Keratinocyte (primary cell): ENCODE measurements at regions not wholly inside any gene's neighbourhood (a gene's known extent, or its start where the extent isn't known, plus 50 kb on each side); places are given as distances from the start of the nearest gene placed in this dataset.

Source experiments
- CTCF ChIP-seq, 3 experiments: IDR thresholded peaks in 1 of 3; conservative IDR thresholded peaks in 1 of 3; optimal IDR thresholded peaks in 1 of 3; 2 replicates in 2 of 3; 3 replicates in 1 of 3; pipeline versions ENCODE3 to v1.5.1; 2011; ENCODE audit warnings: low read length in 3 of 3, mild to moderate bottlenecking in 3 of 3, moderate library complexity in 2 of 3, control low read depth in 1 of 3, inconsistent platforms in 1 of 3; ENCODE audit not compliant: insufficient read depth in 2 of 3; ENCODE audit errors: extremely low read depth in 1 of 3
- EZH2 ChIP-seq: IDR thresholded peaks from one replicate; pipeline ENCODE4 v1.6.1; 2012; ENCODE audit warnings: inconsistent platforms, mild to moderate bottlenecking, low read length, moderate library complexity

- no peak for TF ChIP-seq CTCF (optimal IDR thresholded peaks at IDR 0.05 in 1 of 3, IDR thresholded peaks at IDR 0.05 in 1 of 3, conservative IDR thresholded peaks at IDR 0.05 in 1 of 3; ENCODE audit: extremely low read depth in 1 of 3, insufficient read depth in 2 of 3, low read length in 3 of 3)
- TF ChIP-seq EZH2, result no peak
These were observed 137.8 kb downstream of the SPAG6 start for GRCh38 chr10:22483132-22483531.
